HepG2 (cell line): ENCODE measurements at regions not wholly inside any gene's neighbourhood (a gene's known extent, or its start where the extent isn't known, plus 50 kb on each side); places are given as distances from the start of the nearest gene placed in this dataset.

Experiments used
- ATAC-seq: fragments of 200-7000 bp; cut with Tn5 transposase; 3 replicates; pipeline ENCODE4 v1.9.1; 2020; ENCODE audit warnings: mild to moderate bottlenecking, moderate library complexity
- BruUV-seq: library from RNA; stranded (reverse); fragments of 400-500 nt; replicated peaks from 2 replicates; lab custom pipeline; 2021; lab: Mats Ljungman, UMichigan
- CTCF ChIA-PET: fragments of 300-600 bp; formaldehyde crosslinking; extraction: SDS; loops from one replicate; lab custom pipeline; 2021; ENCODE audit warnings: low total read pairs, inconsistent platforms, low intra/inter-chr PET ratio; lab: Yijun Ruan, JAX
- POLR2A ChIA-PET: fragments of 350-600 bp; sonication (Branson Sonifier 250); formaldehyde crosslinking; loops from one replicate; lab custom pipeline; 2020; ENCODE audit warnings: antibody characterized with exemption, inconsistent platforms; lab: Yijun Ruan, JAX
- DNase-seq: peaks from one replicate; pipeline ENCODE4 v3.0.0-alpha.2; 2015; ENCODE audit warnings: low spot score
- FAIRE-seq: peaks from 3 replicates; lab custom pipeline; 2011; peaks lifted over from hg19 to GRCh38; lab: Jason Lieb, UNC
- H2AFZ ChIP-seq: one replicate; pipeline ENCODE4 v1.6.1; 2011; ENCODE audit warnings: low read length, inconsistent platforms
- H3K27ac ChIP-seq: fragments of 300-600 bp; 3 replicates; pipeline ENCODE4 v1.8.0; 2011; ENCODE audit warnings: mixed run types, mild to moderate bottlenecking, mixed read lengths, low read length, inconsistent platforms; ENCODE audit not compliant: insufficient read depth; ENCODE audit errors: extremely low read length
- H3K27me3 ChIP-seq, 2 experiments: fragments of 200-600 bp in 1 of 2; 2 replicates in 1 of 2; 3 replicates in 1 of 2; pipeline versions ENCODE4 v1.6.0 to v1.8.0; 2011; ENCODE audit warnings: low read length in 2 of 2, mild to moderate bottlenecking in 2 of 2, moderate library complexity in 2 of 2, inconsistent platforms in 1 of 2; ENCODE audit not compliant: insufficient read depth in 2 of 2, control insufficient read depth in 1 of 2
- H3K36me3 ChIP-seq, 2 experiments: fragments of 200-600 bp in 1 of 2; replicated peaks in 1 of 2; 2 replicates in 1 of 2; 3 replicates in 1 of 2; pipeline versions ENCODE4 v1.5.1 to v1.8.0; 2011; ENCODE audit warnings: low read length in 2 of 2, inconsistent platforms in 1 of 2; ENCODE audit not compliant: insufficient read depth in 2 of 2, control insufficient read depth in 1 of 2
- H3K4me1 ChIP-seq: 2 replicates; pipeline ENCODE4 v1.5.1; 2012; ENCODE audit warnings: low read length, inconsistent platforms; ENCODE audit not compliant: insufficient read depth
- H3K4me2 ChIP-seq: 2 replicates; pipeline ENCODE4 v1.6.0; 2011; ENCODE audit warnings: low read depth, low read length, inconsistent platforms
- H3K4me3 ChIP-seq, 3 experiments: fragments of 200-600 bp in 1 of 3; sonication (generic), shearing (Covaris generic) in 1 of 3; replicated peaks in 1 of 3; 2 replicates each; pipeline ENCODE4 v1.5.1; 2011 to 2016; ENCODE audit warnings: low read length in 3 of 3, inconsistent platforms in 2 of 3, low read depth in 2 of 3, mild to moderate bottlenecking in 2 of 3, control low read depth in 1 of 3, mixed read lengths in 1 of 3; ENCODE audit not compliant: insufficient read depth in 1 of 3
- H3K79me2 ChIP-seq: one replicate; pipeline ENCODE4 v1.6.1; 2011; ENCODE audit warnings: low read length, inconsistent platforms; ENCODE audit not compliant: insufficient read depth
- H3K9ac ChIP-seq: 2 replicates; pipeline ENCODE4 v1.6.0; 2011; ENCODE audit warnings: mild to moderate bottlenecking, low read depth, low read length, inconsistent platforms; ENCODE audit not compliant: insufficient read depth
- H3K9me3 ChIP-seq: 2 replicates; pipeline ENCODE4 v1.5.1; 2012; ENCODE audit warnings: mild to moderate bottlenecking, low read length
- H4K20me1 ChIP-seq: 2 replicates; pipeline ENCODE4 v1.6.0; 2011; ENCODE audit warnings: inconsistent platforms, mild to moderate bottlenecking, low read length, moderate library complexity; ENCODE audit not compliant: insufficient read depth
- ARNT ChIP-seq: fragments of 450-650 bp; IDR thresholded peaks from 2 replicates; pipeline ENCODE4 v1.6.1; 2017
- EEA1 ChIP-seq: sonication (generic); formaldehyde crosslinking; IDR thresholded peaks from 2 replicates; pipeline ENCODE4 v1.5.1; 2020; ENCODE audit warnings: mild to moderate bottlenecking, missing genetic modification reagents, borderline replicate concordance
- FLYWCH1 ChIP-seq: sonication (generic); formaldehyde crosslinking; IDR thresholded peaks from 2 replicates; pipeline ENCODE4 v1.8.1; 2023; ENCODE audit warnings: mild to moderate bottlenecking, missing genetic modification reagents
- KMT2B ChIP-seq: IDR thresholded peaks from 2 replicates; pipeline ENCODE4 v1.6.1; 2016; ENCODE audit warnings: missing genetic modification reagents, missing compliant biosample characterization
- RXRA ChIP-seq: sonication (generic); formaldehyde crosslinking; IDR thresholded peaks from 2 replicates; pipeline ENCODE4 v1.5.1; 2020; ENCODE audit warnings: missing genetic modification reagents
- SRSF9 ChIP-seq: fragments of 200-400 bp; formaldehyde crosslinking; IDR thresholded peaks from 2 replicates; pipeline ENCODE4 v1.6.1; 2018; ENCODE audit warnings: borderline replicate concordance, mild to moderate bottlenecking, low read depth, low read length; ENCODE audit not compliant: insufficient read depth, poor library complexity, severe bottlenecking
- TEAD2 ChIP-seq: sonication (generic); formaldehyde crosslinking; IDR thresholded peaks from 2 replicates; pipeline ENCODE4 v1.9.0; 2021; ENCODE audit warnings: missing genetic modification reagents
- ZNF256 ChIP-seq: sonication (generic); formaldehyde crosslinking; conservative IDR thresholded peaks from 2 replicates; pipeline ENCODE4 v1.4.0; 2020; ENCODE audit warnings: missing genetic modification reagents
- ZNF598 ChIP-seq: sonication (generic); formaldehyde crosslinking; IDR thresholded peaks from 2 replicates; pipeline ENCODE4 v1.5.1; 2020; ENCODE audit warnings: mild to moderate bottlenecking, missing genetic modification reagents, borderline replicate concordance
- ZNF781 ChIP-seq: sonication (generic); formaldehyde crosslinking; IDR thresholded peaks from 2 replicates; pipeline ENCODE4 v1.5.1; 2020; ENCODE audit warnings: borderline replicate concordance, mild to moderate bottlenecking, missing genetic modification reagents; ENCODE audit errors: not compliant biosample characterization
- WGBS: methylation state at CpG from one replicate; pipeline ENCODE4 v1.1.6; 2017; ENCODE audit warnings: low lambda C conversion rate; 5-methylcytosine and 5-hydroxymethylcytosine counted together
- in situ Hi-C: cut with HindIII; loops from 2 replicates; pipeline ENCODE4 v1.10.0; 2017; ENCODE audit warnings: low pct_unique_long_range_greater_than_20kb; ENCODE audit not compliant: extremely low pct_ligation_motif_present
- intact Hi-C: fragments of 100-400 bp; cut with micrococcal nuclease; formaldehyde crosslinking; loops from one replicate; pipeline ENCODE4 v1.10.0; 2022; ENCODE audit not compliant: unreplicated experiment
- TF ChIP-seq, protein P1 (sequence below): sonication (generic); formaldehyde crosslinking; IDR thresholded peaks from 2 replicates; pipeline ENCODE4 v1.4.0; 2020; ENCODE audit warnings: missing genetic modification reagents
- TF ChIP-seq, protein P2 (sequence below), 2 experiments: IDR thresholded peaks; 2 replicates each; pipeline ENCODE4 v1.6.1; 2011 to 2012; ENCODE audit warnings: low read length in 2 of 2, borderline replicate concordance in 1 of 2, low read depth in 1 of 2, mild to moderate bottlenecking in 1 of 2, moderate library complexity in 1 of 2
- TF ChIP-seq, protein P3 (sequence below): sonication (generic); formaldehyde crosslinking; IDR thresholded peaks from 2 replicates; pipeline ENCODE4 v1.4.0; 2020; ENCODE audit warnings: missing genetic modification reagents, borderline replicate concordance
- TF ChIP-seq, protein P4 (sequence below): sonication (generic); formaldehyde crosslinking; conservative IDR thresholded peaks from 2 replicates; pipeline ENCODE4 v1.8.0; 2022; ENCODE audit warnings: low read depth, missing genetic modification reagents
- TF ChIP-seq, protein P5 (sequence below): sonication (generic); formaldehyde crosslinking; IDR thresholded peaks from 2 replicates; pipeline ENCODE4 v1.5.0; 2020; ENCODE audit warnings: mild to moderate bottlenecking, missing genetic modification reagents

DNA sequence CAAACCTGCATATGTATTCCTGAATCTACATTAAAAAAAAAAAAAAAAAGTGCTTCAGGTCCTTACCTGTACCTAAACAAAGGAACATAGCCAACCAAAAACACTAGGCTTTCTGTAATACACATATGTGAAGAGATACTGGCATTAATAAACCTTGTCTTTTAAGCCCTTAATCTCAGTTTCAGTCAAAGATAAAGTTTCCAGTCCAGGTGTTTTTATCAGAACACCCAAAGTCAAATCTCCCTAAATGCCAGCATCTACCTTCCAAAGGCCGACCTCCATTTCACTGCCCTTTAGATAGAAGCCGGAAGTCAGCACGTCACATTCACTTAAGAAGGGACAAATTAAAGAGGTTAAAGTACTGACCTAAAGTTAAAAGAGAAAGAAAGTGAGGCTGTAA, 79.8 kb upstream of the NEBL start:
- H3K4me1 ChIP-seq: no peaks in the 10 kb centered on the region
- no peaks in the 10 kb centered on the region for H3K36me3 ChIP-seq
- CTCF ChIA-PET: no interaction called here
- no peak for DNase-seq
- no peaks in the 10 kb centered on the region for H3K9me3 ChIP-seq
- no peak for FAIRE-seq
- intact Hi-C loops: no loop called here
- H3K4me3 ChIP-seq: no peak overlapping the region
- H2AFZ ChIP-seq: no peak overlapping the region
- H3K79me2 ChIP-seq: no peaks in the 10 kb centered on the region
- H3K27me3 ChIP-seq: no peaks in the 10 kb centered on the region; a peak in 1 of 5 replicates
- POLR2A ChIA-PET: no interaction called here
- TF ChIP-seq, protein P1, sequence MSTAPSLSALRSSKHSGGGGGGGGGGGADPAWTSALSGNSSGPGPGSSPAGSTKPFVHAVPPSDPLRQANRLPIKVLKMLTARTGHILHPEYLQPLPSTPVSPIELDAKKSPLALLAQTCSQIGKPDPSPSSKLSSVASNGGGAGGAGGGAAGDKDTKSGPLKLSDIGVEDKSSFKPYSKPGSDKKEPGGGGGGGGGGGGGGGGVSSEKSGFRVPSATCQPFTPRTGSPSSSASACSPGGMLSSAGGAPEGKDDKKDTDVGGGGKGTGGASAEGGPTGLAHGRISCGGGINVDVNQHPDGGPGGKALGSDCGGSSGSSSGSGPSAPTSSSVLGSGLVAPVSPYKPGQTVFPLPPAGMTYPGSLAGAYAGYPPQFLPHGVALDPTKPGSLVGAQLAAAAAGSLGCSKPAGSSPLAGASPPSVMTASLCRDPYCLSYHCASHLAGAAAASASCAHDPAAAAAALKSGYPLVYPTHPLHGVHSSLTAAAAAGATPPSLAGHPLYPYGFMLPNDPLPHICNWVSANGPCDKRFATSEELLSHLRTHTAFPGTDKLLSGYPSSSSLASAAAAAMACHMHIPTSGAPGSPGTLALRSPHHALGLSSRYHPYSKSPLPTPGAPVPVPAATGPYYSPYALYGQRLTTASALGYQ (CRISPR knock-in tag): no peak
- TF ChIP-seq ZNF598 (CRISPR knock-in tag) (no peak), KMT2B (no peak), ZNF781 (no peak), RXRA (CRISPR knock-in tag) (no peak), TEAD2 (CRISPR knock-in tag) (no peak), EEA1 (CRISPR knock-in tag) (no peak), SRSF9 (no peak), FLYWCH1 (CRISPR knock-in tag) (no peak), ZNF256 (no peak), ARNT (no peak)
- TF ChIP-seq, protein P2, sequence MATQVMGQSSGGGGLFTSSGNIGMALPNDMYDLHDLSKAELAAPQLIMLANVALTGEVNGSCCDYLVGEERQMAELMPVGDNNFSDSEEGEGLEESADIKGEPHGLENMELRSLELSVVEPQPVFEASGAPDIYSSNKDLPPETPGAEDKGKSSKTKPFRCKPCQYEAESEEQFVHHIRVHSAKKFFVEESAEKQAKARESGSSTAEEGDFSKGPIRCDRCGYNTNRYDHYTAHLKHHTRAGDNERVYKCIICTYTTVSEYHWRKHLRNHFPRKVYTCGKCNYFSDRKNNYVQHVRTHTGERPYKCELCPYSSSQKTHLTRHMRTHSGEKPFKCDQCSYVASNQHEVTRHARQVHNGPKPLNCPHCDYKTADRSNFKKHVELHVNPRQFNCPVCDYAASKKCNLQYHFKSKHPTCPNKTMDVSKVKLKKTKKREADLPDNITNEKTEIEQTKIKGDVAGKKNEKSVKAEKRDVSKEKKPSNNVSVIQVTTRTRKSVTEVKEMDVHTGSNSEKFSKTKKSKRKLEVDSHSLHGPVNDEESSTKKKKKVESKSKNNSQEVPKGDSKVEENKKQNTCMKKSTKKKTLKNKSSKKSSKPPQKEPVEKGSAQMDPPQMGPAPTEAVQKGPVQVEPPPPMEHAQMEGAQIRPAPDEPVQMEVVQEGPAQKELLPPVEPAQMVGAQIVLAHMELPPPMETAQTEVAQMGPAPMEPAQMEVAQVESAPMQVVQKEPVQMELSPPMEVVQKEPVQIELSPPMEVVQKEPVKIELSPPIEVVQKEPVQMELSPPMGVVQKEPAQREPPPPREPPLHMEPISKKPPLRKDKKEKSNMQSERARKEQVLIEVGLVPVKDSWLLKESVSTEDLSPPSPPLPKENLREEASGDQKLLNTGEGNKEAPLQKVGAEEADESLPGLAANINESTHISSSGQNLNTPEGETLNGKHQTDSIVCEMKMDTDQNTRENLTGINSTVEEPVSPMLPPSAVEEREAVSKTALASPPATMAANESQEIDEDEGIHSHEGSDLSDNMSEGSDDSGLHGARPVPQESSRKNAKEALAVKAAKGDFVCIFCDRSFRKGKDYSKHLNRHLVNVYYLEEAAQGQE (IDR thresholded peaks at IDR 0.05; ENCODE audit: borderline replicate concordance in 1 of 2, low read depth in 1 of 2, low read length in 2 of 2): no peak
- TF ChIP-seq, protein P3, sequence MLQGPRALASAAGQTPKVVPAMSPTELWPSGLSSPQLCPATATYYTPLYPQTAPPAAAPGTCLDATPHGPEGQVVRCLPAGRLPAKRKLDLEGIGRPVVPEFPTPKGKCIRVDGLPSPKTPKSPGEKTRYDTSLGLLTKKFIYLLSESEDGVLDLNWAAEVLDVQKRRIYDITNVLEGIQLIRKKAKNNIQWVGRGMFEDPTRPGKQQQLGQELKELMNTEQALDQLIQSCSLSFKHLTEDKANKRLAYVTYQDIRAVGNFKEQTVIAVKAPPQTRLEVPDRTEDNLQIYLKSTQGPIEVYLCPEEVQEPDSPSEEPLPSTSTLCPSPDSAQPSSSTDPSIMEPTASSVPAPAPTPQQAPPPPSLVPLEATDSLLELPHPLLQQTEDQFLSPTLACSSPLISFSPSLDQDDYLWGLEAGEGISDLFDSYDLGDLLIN (CRISPR knock-in tag): no peak
- TF ChIP-seq, protein P4, sequence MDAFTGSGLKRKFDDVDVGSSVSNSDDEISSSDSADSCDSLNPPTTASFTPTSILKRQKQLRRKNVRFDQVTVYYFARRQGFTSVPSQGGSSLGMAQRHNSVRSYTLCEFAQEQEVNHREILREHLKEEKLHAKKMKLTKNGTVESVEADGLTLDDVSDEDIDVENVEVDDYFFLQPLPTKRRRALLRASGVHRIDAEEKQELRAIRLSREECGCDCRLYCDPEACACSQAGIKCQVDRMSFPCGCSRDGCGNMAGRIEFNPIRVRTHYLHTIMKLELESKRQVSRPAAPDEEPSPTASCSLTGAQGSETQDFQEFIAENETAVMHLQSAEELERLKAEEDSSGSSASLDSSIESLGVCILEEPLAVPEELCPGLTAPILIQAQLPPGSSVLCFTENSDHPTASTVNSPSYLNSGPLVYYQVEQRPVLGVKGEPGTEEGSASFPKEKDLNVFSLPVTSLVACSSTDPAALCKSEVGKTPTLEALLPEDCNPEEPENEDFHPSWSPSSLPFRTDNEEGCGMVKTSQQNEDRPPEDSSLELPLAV (CRISPR knock-in tag): no peak
- TF ChIP-seq, protein P5, sequence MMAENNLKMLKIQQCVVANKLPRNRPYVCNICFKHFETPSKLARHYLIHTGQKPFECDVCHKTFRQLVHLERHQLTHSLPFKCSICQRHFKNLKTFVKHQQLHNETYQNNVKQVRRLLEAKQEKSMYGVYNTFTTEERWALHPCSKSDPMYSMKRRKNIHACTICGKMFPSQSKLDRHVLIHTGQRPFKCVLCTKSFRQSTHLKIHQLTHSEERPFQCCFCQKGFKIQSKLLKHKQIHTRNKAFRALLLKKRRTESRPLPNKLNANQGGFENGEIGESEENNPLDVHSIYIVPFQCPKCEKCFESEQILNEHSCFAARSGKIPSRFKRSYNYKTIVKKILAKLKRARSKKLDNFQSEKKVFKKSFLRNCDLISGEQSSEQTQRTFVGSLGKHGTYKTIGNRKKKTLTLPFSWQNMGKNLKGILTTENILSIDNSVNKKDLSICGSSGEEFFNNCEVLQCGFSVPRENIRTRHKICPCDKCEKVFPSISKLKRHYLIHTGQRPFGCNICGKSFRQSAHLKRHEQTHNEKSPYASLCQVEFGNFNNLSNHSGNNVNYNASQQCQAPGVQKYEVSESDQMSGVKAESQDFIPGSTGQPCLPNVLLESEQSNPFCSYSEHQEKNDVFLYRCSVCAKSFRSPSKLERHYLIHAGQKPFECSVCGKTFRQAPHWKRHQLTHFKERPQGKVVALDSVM (CRISPR knock-in tag): no peak
- ATAC-seq: no peak
- no peak overlapping the region for H3K4me2 ChIP-seq
- in situ Hi-C loops: no loop called here
- no peak overlapping the region for H3K27ac ChIP-seq
- no peak overlapping the region for H3K9ac ChIP-seq
- 0 out of 2 replicates have a peak, but pooled peaks cover 2% of the 10 kb centered on the region for H4K20me1 ChIP-seq
- WGBS: 16% methylated on average over 3 of the region's 3 CpGs
- BruUV-seq: no TSS peak
